ENCODE measurements at regions not wholly inside any gene's neighbourhood (a gene's known extent, or its start where the extent isn't known, plus 50 kb on each side); places are given as distances from the start of the nearest gene placed in this dataset.
A peak's percentile ranks its signal among the peaks of the same experiment; 100 is the strongest.

GRCh38 chr12:76611533-76611932, 52.0 kb upstream of the OSBPL8 start:
- no peak for DNase-seq (ENCODE audit: low read depth in 2 of 2, low spot score in 1 of 2)

DNA sequence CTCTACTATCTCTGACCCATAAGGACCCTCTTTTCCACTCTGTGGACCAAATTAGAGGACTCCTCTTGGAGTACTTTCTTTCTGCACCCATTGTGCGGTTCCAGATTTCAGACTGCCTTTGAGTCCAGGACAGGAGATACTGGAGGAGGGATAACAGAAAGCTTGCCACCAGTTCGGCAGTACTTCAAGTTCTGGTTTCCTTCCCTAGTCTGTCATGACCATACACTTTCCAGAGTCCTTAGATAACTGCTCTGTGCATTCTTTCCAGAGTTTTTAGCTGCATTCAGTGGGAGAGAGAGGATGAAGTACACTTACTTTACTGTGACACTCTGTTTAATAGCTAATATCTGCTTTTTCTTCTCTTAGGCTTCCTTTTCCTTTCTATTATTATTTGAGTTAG, 54.8 kb upstream of the OSBPL8 start:
- DNase-seq (ENCODE audit: low read depth in 2 of 2, low spot score in 1 of 2), result no peak

GRCh38 chr12:76618031-76618430, 58.5 kb upstream of the OSBPL8 start:
- no peak for DNase-seq (ENCODE audit: low read depth in 2 of 2, low spot score in 1 of 2)

DNA sequence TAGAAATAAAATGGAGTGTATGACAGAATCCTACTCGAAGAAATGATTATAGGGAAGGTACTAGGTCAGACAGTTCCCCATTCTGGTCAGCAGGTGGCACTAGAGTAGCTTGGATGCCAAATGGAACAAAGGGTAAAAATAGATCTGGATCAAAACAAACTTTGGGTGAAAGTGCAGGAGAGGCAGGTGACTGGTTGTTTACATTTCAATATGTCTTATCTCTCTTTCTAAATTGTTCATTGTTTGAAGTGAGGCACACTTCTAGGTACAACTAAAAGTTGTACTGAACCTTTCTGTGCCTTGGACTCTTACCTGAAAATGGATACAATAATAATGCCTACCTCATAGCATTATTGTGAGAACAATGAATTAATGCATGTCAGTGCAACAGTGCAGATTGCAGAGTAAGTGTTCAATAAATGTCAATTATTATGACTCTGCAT, 62.0 kb upstream of the OSBPL8 start:
- DNase-seq (ENCODE audit: low read depth in 2 of 2, low spot score in 1 of 2), result peak; percentile 36 to 37

- DNase-seq (ENCODE audit: low read depth in 2 of 2, low spot score in 1 of 2), result no peak
Observed at GRCh38 chr12:76622351-76622750, 62.8 kb upstream of the OSBPL8 start.

GRCh38 chr12:76622915-76623314, 63.3 kb upstream of the OSBPL8 start:
- DNase-seq (ENCODE audit: low read depth in 2 of 2, low spot score in 1 of 2), result no peak

GRCh38 chr12:76623931-76624330, 64.4 kb upstream of the OSBPL8 start:
- no peak for DNase-seq (ENCODE audit: low read depth in 2 of 2, low spot score in 1 of 2)

GRCh38 chr12:76627346-76628135, 68.0 kb upstream of the OSBPL8 start:
- DNase-seq (ENCODE audit: low read depth in 2 of 2, low spot score in 1 of 2), result no peak

- no peak for DNase-seq (ENCODE audit: low read depth in 2 of 2, low spot score in 1 of 2)
Observed at GRCh38 chr12:76628745-76629144, 69.2 kb upstream of the OSBPL8 start.

- no peak for DNase-seq (ENCODE audit: low read depth in 2 of 2, low spot score in 1 of 2)
Observed at GRCh38 chr12:76631741-76632140, 72.2 kb upstream of the OSBPL8 start.

GRCh38 chr12:76633415-76633814, 73.8 kb upstream of the OSBPL8 start:
- DNase-seq (ENCODE audit: low read depth in 2 of 2, low spot score in 1 of 2), result no peak

DNA sequence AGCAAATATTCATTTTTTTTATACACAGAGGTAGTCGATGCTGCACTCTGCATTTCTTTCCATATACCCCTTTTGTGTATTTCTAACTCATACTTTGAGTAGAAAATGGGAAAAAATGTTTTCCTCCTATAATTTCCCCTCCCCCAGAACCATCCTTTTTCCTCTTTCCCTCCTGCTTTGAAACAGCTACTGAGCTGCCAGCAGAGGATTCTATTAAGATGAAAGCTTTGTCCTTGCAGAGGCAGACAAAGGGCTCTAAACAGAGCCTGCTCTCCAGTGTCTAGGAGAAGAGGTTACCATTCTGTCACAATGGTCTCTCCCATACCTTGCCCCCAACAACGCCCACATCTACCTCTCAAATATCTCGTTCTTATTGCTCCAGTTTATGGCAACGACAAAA, 74.6 kb upstream of the OSBPL8 start:
- no peak for DNase-seq (ENCODE audit: low read depth in 2 of 2, low spot score in 1 of 2)

DNA sequence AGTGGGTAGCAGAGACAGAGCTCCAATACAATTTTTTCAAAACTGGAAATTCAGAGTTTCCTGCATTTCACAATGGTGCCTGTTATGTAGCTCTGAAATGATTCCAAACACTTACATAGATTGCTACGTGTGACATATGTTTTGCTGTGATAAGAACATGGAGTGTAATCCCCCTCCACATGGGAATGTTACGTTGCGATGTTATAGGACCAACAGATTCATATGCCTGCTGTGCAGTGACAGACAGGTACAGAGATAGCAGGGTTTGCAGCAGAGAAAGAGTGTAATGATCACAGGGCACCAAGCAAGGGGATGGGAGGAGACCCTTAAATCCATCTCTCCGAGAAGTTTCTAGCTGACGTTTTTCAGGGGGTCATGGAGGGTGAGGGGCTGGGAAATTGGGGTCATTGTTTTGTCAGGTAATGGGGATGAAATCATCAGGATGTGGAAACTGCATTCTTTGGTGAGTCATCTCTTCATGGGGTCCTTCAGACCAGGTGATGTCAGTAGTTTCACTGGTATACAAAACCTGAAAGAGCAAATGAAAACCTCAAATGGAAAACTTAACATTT, 76.6 kb upstream of the OSBPL8 start:
- no peak for DNase-seq (ENCODE audit: low read depth in 2 of 2, low spot score in 1 of 2)

GRCh38 chr12:76637807-76638206, 78.2 kb upstream of the OSBPL8 start:
- DNase-seq (ENCODE audit: low read depth in 2 of 2, low spot score in 1 of 2), result no peak

DNA sequence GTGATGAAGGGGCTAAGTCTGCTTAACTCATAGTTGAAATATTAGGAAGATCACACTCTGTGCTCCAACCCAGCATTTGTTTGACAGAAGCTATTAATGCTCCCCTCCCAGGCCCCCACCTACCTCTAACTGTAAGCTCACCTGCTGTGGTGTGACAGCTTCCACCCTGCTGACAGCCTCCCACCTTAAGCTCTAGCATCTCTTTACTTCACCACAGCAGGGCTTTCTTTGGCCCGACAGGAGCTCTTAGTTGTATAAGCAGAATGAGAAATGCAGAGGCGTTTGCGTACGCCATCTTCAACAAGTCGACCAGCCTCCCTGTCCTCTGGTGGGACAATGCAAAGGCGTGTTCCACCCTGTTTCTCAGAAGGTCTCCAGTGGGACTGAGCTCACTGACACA, 80.1 kb upstream of the OSBPL8 start:
- no peak for DNase-seq (ENCODE audit: low read depth in 2 of 2, low spot score in 1 of 2)

GRCh38 chr12:76641073-76641472, 81.5 kb upstream of the OSBPL8 start:
- no peak for DNase-seq (ENCODE audit: low read depth in 2 of 2, low spot score in 1 of 2)

DNA sequence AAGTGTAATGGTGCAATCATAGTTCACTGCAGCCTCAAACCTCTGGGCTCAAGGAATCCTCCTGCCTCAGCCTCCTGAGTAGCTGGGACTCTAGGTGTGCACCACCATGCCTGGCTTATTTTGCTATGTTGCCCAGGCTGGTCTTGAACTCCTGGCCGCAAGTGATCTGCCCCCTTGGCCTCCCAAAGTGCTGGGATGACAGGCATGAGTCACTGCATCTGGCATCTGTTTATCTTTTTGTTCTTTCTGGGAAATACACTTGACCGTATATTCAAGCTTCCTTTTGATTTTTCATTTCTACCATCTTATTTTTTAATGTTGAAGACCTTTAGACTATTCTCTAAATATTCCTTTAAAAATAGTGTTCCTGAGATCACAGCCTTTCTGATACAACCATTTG, 82.4 kb upstream of the OSBPL8 start:
- no peak for DNase-seq (ENCODE audit: low read depth in 2 of 2, low spot score in 1 of 2)

DNA sequence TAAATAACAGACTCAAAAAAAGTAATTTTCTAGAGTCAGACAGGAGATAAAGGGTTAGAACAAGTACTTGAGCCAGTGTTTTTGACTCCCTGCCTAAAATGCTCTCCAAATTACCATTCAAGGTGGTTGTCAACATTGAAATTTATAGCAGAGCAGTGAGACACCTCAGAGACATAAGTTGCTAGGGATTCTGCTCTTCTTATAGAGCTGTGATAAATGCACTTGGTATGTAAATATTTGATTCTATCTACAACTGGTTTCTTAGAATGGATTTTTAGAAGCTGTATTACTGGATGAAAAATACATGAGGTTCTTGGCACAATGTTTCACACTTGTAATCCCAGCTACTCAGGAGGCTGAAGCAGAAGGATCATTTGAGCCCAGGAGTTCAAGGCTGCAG, 83.9 kb upstream of the OSBPL8 start:
- no peak for DNase-seq (ENCODE audit: low read depth in 2 of 2, low spot score in 1 of 2)

DNA sequence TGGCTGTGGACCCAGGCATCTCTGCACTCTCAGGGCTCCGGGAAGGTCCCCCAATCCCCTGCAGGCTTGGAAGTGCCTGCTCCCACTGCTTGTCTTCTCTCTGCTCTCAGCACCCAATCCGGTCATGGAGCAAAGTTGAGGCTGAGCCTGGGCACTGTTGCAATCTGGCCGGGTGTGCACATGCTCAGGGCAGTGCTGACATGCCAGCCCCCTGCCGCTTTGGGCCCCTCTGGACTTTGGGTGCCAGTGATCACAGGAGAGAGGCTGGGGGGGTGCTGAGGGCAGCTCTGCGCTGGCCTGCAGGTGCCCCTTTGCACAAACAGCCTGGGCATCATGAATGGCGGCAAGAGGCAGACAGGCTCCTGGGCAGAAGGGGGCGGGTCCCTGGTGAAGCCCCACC, 85.4 kb upstream of the OSBPL8 start:
- DNase-seq (ENCODE audit: low read depth in 2 of 2, low spot score in 1 of 2), result no peak

GRCh38 chr12:76645934-76646333, 86.4 kb upstream of the OSBPL8 start:
- no peak for DNase-seq (ENCODE audit: low read depth in 2 of 2, low spot score in 1 of 2)

- DNase-seq (ENCODE audit: low read depth in 2 of 2, low spot score in 1 of 2), result no peak
Observed at GRCh38 chr12:76646366-76646765, 86.8 kb upstream of the OSBPL8 start.

GRCh38 chr12:76649099-76649498, 89.5 kb upstream of the OSBPL8 start:
- no peak for DNase-seq (ENCODE audit: low read depth in 2 of 2, low spot score in 1 of 2)

GRCh38 chr12:76652402-76652801, 92.8 kb upstream of the OSBPL8 start:
- DNase-seq (ENCODE audit: low read depth in 2 of 2, low spot score in 1 of 2), result no peak
